Mesenchymal stem cell (in vitro differentiated cells and primary cell): ENCODE measurements at regions not wholly inside any gene's neighbourhood (a gene's known extent, or its start where the extent isn't known, plus 50 kb on each side); places are given as distances from the start of the nearest gene placed in this dataset.
"Not testable (repeated sequence)": the region's sequence is repeated elsewhere in the genome, so short reads cannot be mapped to it uniquely, and the experiment has no call there.

Source experiments
- DNase-seq: peaks from one replicate; pipeline ENCODE4 v3.0.0-alpha.2; 2013
- H2AFZ ChIP-seq: one replicate; pipeline ENCODE4 v1.6.1; 2013; ENCODE audit warnings: low read depth, mild to moderate bottlenecking, control low read depth, inconsistent platforms, low read length, moderate library complexity
- H2AK5ac ChIP-seq: 2 replicates; pipeline ENCODE4 v1.6.1; 2013; ENCODE audit warnings: low read length, moderate library complexity, mild to moderate bottlenecking, inconsistent platforms; ENCODE audit not compliant: severe bottlenecking
- H2BK120ac ChIP-seq: one replicate; pipeline ENCODE4 v1.6.1; 2013; ENCODE audit warnings: low read depth, mild to moderate bottlenecking, inconsistent platforms, low read length, moderate library complexity
- H2BK12ac ChIP-seq, 2 experiments: one replicate each; pipeline ENCODE4 v1.6.1; 2013; ENCODE audit warnings: inconsistent platforms in 2 of 2, low read length in 2 of 2, mild to moderate bottlenecking in 2 of 2, moderate library complexity in 2 of 2, control low read depth in 1 of 2
- H2BK15ac ChIP-seq: one replicate; pipeline ENCODE4 v1.6.1; 2013; ENCODE audit warnings: mild to moderate bottlenecking, low read depth, inconsistent platforms; ENCODE audit not compliant: poor library complexity, severe bottlenecking
- H2BK5ac ChIP-seq: 2 replicates; pipeline ENCODE4 v1.6.1; 2013; ENCODE audit warnings: low read depth, mild to moderate bottlenecking, low read length, control low read depth, inconsistent platforms; ENCODE audit not compliant: poor library complexity, severe bottlenecking
- H3K14ac ChIP-seq, 2 experiments: one replicate each; pipeline ENCODE4 v1.6.1; 2013; ENCODE audit warnings: inconsistent platforms in 2 of 2, low read length in 2 of 2, control low read depth in 1 of 2, mild to moderate bottlenecking in 1 of 2, moderate library complexity in 1 of 2
- H3K18ac ChIP-seq, 2 experiments: one replicate each; pipeline ENCODE4 v1.6.1; 2013; ENCODE audit warnings: inconsistent platforms in 2 of 2, low read length in 2 of 2, control low read depth in 1 of 2, low read depth in 1 of 2, mild to moderate bottlenecking in 1 of 2
- H3K23ac ChIP-seq, 2 experiments: one replicate each; pipeline ENCODE4 v1.6.1; 2013; ENCODE audit warnings: inconsistent platforms in 2 of 2, low read length in 2 of 2, mild to moderate bottlenecking in 2 of 2, moderate library complexity in 2 of 2, control low read depth in 1 of 2
- H3K27ac ChIP-seq: 2 replicates; pipeline ENCODE4 v1.5.1; 2013; ENCODE audit warnings: mild to moderate bottlenecking, moderate library complexity, low read length, control low read depth, inconsistent platforms; ENCODE audit not compliant: poor library complexity, severe bottlenecking
- H3K27me3 ChIP-seq, 2 experiments: 2 replicates each; pipeline versions ENCODE4 v1.6.1 to v1.7.0; 2013; ENCODE audit warnings: low read length in 2 of 2, mild to moderate bottlenecking in 2 of 2, moderate library complexity in 2 of 2, control low read depth in 1 of 2, inconsistent platforms in 1 of 2; ENCODE audit not compliant: control insufficient read depth in 1 of 2, insufficient read depth in 1 of 2
- H3K36me3 ChIP-seq, 2 experiments: 2 replicates each; pipeline versions ENCODE4 v1.6.1 to v1.7.0; 2013; ENCODE audit warnings: low read length in 2 of 2, control low read depth in 1 of 2, inconsistent platforms in 1 of 2, low read depth in 1 of 2, mild to moderate bottlenecking in 1 of 2; ENCODE audit not compliant: insufficient read depth in 2 of 2, control insufficient read depth in 1 of 2
- H3K4ac ChIP-seq, 2 experiments: one replicate each; pipeline ENCODE4 v1.6.1; 2013; ENCODE audit warnings: inconsistent platforms in 2 of 2, low read length in 2 of 2, mild to moderate bottlenecking in 2 of 2, moderate library complexity in 2 of 2, control low read depth in 1 of 2, low read depth in 1 of 2
- H3K4me1 ChIP-seq: 2 replicates; pipeline ENCODE4 v1.6.1; 2013; ENCODE audit warnings: low read depth, low read length, control low read depth; ENCODE audit not compliant: control insufficient read depth, insufficient read depth
- H3K4me2 ChIP-seq: 2 replicates; pipeline ENCODE4 v1.6.1; 2013; ENCODE audit warnings: low read length, mild to moderate bottlenecking, inconsistent platforms; ENCODE audit not compliant: poor library complexity, severe bottlenecking
- H3K4me3 ChIP-seq, 2 experiments: 2 replicates each; pipeline versions ENCODE4 v1.5.1 to v1.7.0; 2013; ENCODE audit warnings: low read length in 2 of 2, mild to moderate bottlenecking in 2 of 2, control low read depth in 1 of 2, low read depth in 1 of 2; ENCODE audit not compliant: insufficient read depth in 1 of 2
- H3K79me1 ChIP-seq: replicated peaks from 2 replicates; pipeline ENCODE4 v1.6.1; 2013; ENCODE audit warnings: mild to moderate bottlenecking, control low read depth, low read length, inconsistent platforms; ENCODE audit not compliant: poor library complexity, severe bottlenecking
- H3K9ac ChIP-seq: 2 replicates; pipeline ENCODE4 v1.7.0; 2013; ENCODE audit warnings: mild to moderate bottlenecking, low read length, moderate library complexity
- H3K9me3 ChIP-seq: 2 replicates; pipeline ENCODE4 v1.7.0; 2013; ENCODE audit warnings: mild to moderate bottlenecking, low read length; ENCODE audit not compliant: control insufficient read depth
- H4K8ac ChIP-seq: one replicate; pipeline ENCODE4 v1.6.1; 2013; ENCODE audit warnings: inconsistent platforms, mild to moderate bottlenecking, low read length, moderate library complexity
- H4K91ac ChIP-seq: one replicate; pipeline ENCODE4 v1.6.1; 2013; ENCODE audit warnings: mild to moderate bottlenecking, low read length, inconsistent platforms
- WGBS: methylation state at CpG from one replicate; pipeline ENCODE4 v1.1.7; 2013; ENCODE audit warnings: mixed read lengths; 5-methylcytosine and 5-hydroxymethylcytosine counted together

- Histone ChIP-seq H4K8ac (no peak overlapping the region), H2AFZ (no peak overlapping the region), H2BK15ac (no peak overlapping the region), H3K4me1 (no peaks in the 10 kb centered on the region), H4K91ac (no peak overlapping the region), H3K9me3 (peaks cover 4% of the 10 kb centered on the region), H2BK120ac (no peak overlapping the region), H3K36me3 (no peaks in the 10 kb centered on the region), H3K18ac (no peak overlapping the region), H3K4me3 (no peak overlapping the region), H3K27ac (no peak overlapping the region), H3K23ac (no peak overlapping the region), H3K79me1 (no peaks in the 10 kb centered on the region), H3K4ac (no peak overlapping the region), H3K9ac (no peak overlapping the region), H2BK5ac (no peak overlapping the region), H2BK12ac (no peak overlapping the region), H3K4me2 (no peak overlapping the region), H3K14ac (no peak overlapping the region), H3K27me3 (no peaks in the 10 kb centered on the region), H2AK5ac (no peak overlapping the region)
- no peak for DNase-seq
- 57% methylated on average over 8 of the region's 9 CpGs for WGBS
Observed at GRCh38 chr16:35598696-35599332, 2139.4 kb downstream of the TP53TG3F start.

DNA sequence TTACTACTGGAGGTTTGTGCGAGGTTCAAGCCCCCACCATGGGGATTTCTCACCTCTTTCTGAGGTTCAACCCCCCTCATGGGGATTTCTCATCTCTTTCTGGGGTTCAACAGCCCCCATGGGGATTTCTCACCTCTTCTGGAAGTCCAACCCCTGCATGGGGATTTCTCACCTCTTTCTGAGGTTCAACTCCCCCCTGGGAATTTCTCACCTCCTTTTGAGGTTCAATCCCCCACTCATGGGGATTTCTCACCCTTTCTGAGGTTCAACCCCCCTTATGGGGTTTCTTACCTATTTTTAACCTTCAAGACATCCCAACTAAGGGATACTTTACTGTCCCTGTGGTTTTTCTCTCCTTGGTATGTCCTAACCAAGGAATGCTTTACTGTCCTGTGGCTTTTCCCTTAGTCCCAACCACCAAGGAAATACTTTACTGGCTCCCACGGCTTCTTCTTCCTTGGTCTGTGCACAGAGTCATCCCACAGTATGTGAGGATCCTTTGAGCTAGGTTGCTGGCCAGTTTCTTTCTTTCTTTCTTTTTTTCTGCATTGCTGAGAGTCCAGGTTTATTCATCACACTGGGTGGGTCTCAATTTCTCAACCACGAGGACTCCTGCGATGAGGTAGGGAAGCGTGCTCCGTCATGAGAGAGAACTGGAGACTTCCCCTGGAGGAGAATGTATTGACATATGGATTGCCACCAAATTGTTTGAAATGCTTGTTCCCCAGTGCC is 2140.2 kb downstream of the TP53TG3F start:
- Histone ChIP-seq H3K4me3 (no peak overlapping the region), H2BK5ac (no peak overlapping the region), H2BK120ac (no peak overlapping the region), H4K8ac (no peak overlapping the region), H3K27me3 (no peaks in the 10 kb centered on the region), H3K36me3 (no peaks in the 10 kb centered on the region), H3K23ac (no peak overlapping the region), H3K14ac (no peak overlapping the region), H3K27ac (no peak overlapping the region), H3K4me2 (no peak overlapping the region), H4K91ac (no peak overlapping the region), H3K9ac (no peak overlapping the region), H2AK5ac (no peak overlapping the region), H2AFZ (no peak overlapping the region), H3K4ac (no peak overlapping the region), H3K4me1 (no peaks in the 10 kb centered on the region), H2BK15ac (no peak overlapping the region), H3K9me3 (peaks cover 7% of the 10 kb centered on the region), H2BK12ac (no peak overlapping the region), H3K79me1 (no peaks in the 10 kb centered on the region), H3K18ac (no peak overlapping the region)
- WGBS = 45% methylated on average over 6 of the region's 6 CpGs
- no peak for DNase-seq

GRCh38 chr16:35600161-35600555 is 2140.7 kb downstream of the TP53TG3F start:
- not testable (repeated sequence) for H3K4ac ChIP-seq, H3K36me3 ChIP-seq, H3K18ac ChIP-seq, H3K27ac ChIP-seq, H4K91ac ChIP-seq, H3K9me3 ChIP-seq, H2BK12ac ChIP-seq, H4K8ac ChIP-seq, H3K4me1 ChIP-seq, H3K9ac ChIP-seq, H2AFZ ChIP-seq, H3K23ac ChIP-seq, H3K4me2 ChIP-seq, H3K79me1 ChIP-seq, H3K27me3 ChIP-seq, H2BK15ac ChIP-seq, H2BK120ac ChIP-seq, H2BK5ac ChIP-seq, H3K14ac ChIP-seq, H2AK5ac ChIP-seq, H3K4me3 ChIP-seq, DNase-seq
- WGBS = 84% methylated on average over 2 of the region's 2 CpGs

- Histone ChIP-seq H3K4me3 (no peak overlapping the region), H3K14ac (no peak overlapping the region), H4K91ac (no peak overlapping the region), H3K23ac (no peak overlapping the region), H3K18ac (no peak overlapping the region), H2BK12ac (no peak overlapping the region), H2AK5ac (no peak overlapping the region), H3K36me3 (no peaks in the 10 kb centered on the region), H3K9ac (no peak overlapping the region), H3K9me3 (peaks cover 9% of the 10 kb centered on the region), H3K79me1 (no peaks in the 10 kb centered on the region), H2BK15ac (no peak overlapping the region), H2AFZ (no peak overlapping the region), H3K27ac (no peak overlapping the region), H3K4ac (no peak overlapping the region), H2BK5ac (no peak overlapping the region), H3K27me3 (no peaks in the 10 kb centered on the region), H2BK120ac (no peak overlapping the region), H4K8ac (no peak overlapping the region), H3K4me1 (no peaks in the 10 kb centered on the region), H3K4me2 (no peak overlapping the region)
- DNase-seq = no peak
Observed at GRCh38 chr16:35602116-35602515, 2142.7 kb downstream of the TP53TG3F start.
